CD14-positive monocyte (primary cell): ENCODE measurements at regions not wholly inside any gene's neighbourhood (a gene's known extent, or its start where the extent isn't known, plus 50 kb on each side); places are given as distances from the start of the nearest gene placed in this dataset.

ENCODE experiments used
- DNase-seq, 3 donors: peaks; one replicate each; pipeline ENCODE4 v3.0.0-alpha.2; 2011 to 2022
- H2AFZ ChIP-seq: 2 replicates; pipeline ENCODE4 v1.6.0; 2012; ENCODE audit warnings: mild to moderate bottlenecking, low read depth, low read length, inconsistent platforms; ENCODE audit not compliant: insufficient read depth, poor library complexity, severe bottlenecking
- H3K27ac ChIP-seq, 2 donors: 1 replicate in 1 of 2; 2 replicates in 1 of 2; pipeline ENCODE4 v1.5.1; 2012 to 2013; ENCODE audit warnings: low read length in 2 of 2, control low read depth in 1 of 2, inconsistent platforms in 1 of 2, low read depth in 1 of 2, mild to moderate bottlenecking in 1 of 2
- H3K27me3 ChIP-seq, 2 donors: one replicate each; pipeline versions ENCODE4 v1.6.0 to v1.6.1; 2011 to 2013; ENCODE audit warnings: low read length in 2 of 2; ENCODE audit not compliant: control insufficient read depth in 2 of 2, insufficient read depth in 2 of 2
- H3K36me3 ChIP-seq, 2 donors: replicated peaks in 1 of 2; 1 replicate in 1 of 2; 2 replicates in 1 of 2; pipeline versions ENCODE4 v1.5.1 to v1.6.1; 2012 to 2013; ENCODE audit warnings: low read length in 2 of 2, control low read depth in 1 of 2, inconsistent platforms in 1 of 2, mild to moderate bottlenecking in 1 of 2; ENCODE audit not compliant: insufficient read depth in 2 of 2, control insufficient read depth in 1 of 2
- H3K4me1 ChIP-seq, 2 donors: 1 replicate in 1 of 2; 2 replicates in 1 of 2; pipeline versions ENCODE4 v1.5.1 to v1.6.1; 2012 to 2013; ENCODE audit warnings: low read length in 2 of 2, control low read depth in 1 of 2, inconsistent platforms in 1 of 2, mild to moderate bottlenecking in 1 of 2, moderate library complexity in 1 of 2; ENCODE audit not compliant: insufficient read depth in 2 of 2, control insufficient read depth in 1 of 2
- H3K4me2 ChIP-seq: replicated peaks from 2 replicates; pipeline ENCODE3; 2012; ENCODE audit warnings: low read length, moderate library complexity, mild to moderate bottlenecking; ENCODE audit not compliant: poor library complexity, severe bottlenecking; ENCODE audit errors: extremely low read depth
- H3K4me3 ChIP-seq, 3 experiments: fragments of 200-600 bp in 1 of 3; sonication (generic) in 1 of 3; replicated peaks in 1 of 3; 1 replicate in 2 of 3; 2 replicates in 1 of 3; pipeline ENCODE4 v1.5.1; 2011 to 2013; ENCODE audit warnings: low read length in 3 of 3, mild to moderate bottlenecking in 3 of 3, control low read depth in 2 of 3, low read depth in 2 of 3, inconsistent platforms in 1 of 3, moderate library complexity in 1 of 3
- H3K79me2 ChIP-seq: 2 replicates; pipeline ENCODE4 v1.6.0; 2012; ENCODE audit warnings: mild to moderate bottlenecking, control low read depth, inconsistent platforms, low read length, moderate library complexity; ENCODE audit not compliant: insufficient read depth
- H3K9ac ChIP-seq: 2 replicates; pipeline ENCODE4 v1.6.0; 2017; ENCODE audit warnings: low read length, mild to moderate bottlenecking; ENCODE audit not compliant: insufficient read depth, poor library complexity, severe bottlenecking
- H3K9me3 ChIP-seq, 2 donors: replicated peaks in 1 of 2; 1 replicate in 1 of 2; 2 replicates in 1 of 2; pipeline versions ENCODE4 v1.5.1 to v1.6.1; 2012 to 2013; ENCODE audit warnings: low read length in 2 of 2, control low read depth in 1 of 2; ENCODE audit not compliant: control insufficient read depth in 1 of 2, insufficient read depth in 1 of 2
- H4K20me1 ChIP-seq: 2 replicates; pipeline ENCODE4 v1.6.0; 2012; ENCODE audit warnings: mild to moderate bottlenecking, low read length, control low read depth, moderate library complexity; ENCODE audit not compliant: insufficient read depth
- H3K27ac Mint-ChIP-seq, 7 donors: one replicate each; pipeline ENCODE4 v1.8.0; 2020; ENCODE audit warnings: mild to moderate bottlenecking in 7 of 7, mixed read lengths in 7 of 7, moderate library complexity in 6 of 7, inconsistent platforms in 2 of 7
- H3K27me3 Mint-ChIP-seq, 3 donors: one replicate each; pipeline ENCODE4 v1.8.0; 2021 to 2022; ENCODE audit warnings: low read depth in 3 of 3, mild to moderate bottlenecking in 3 of 3, mixed read lengths in 3 of 3, moderate library complexity in 3 of 3, inconsistent platforms in 1 of 3
- H3K36me3 Mint-ChIP-seq, 2 donors: one replicate each; pipeline ENCODE4 v1.8.0; 2020; ENCODE audit warnings: mixed read lengths in 2 of 2, inconsistent platforms in 1 of 2, mild to moderate bottlenecking in 1 of 2
- H3K4me1 Mint-ChIP-seq: one replicate; pipeline ENCODE4 v1.8.0; 2020; ENCODE audit warnings: mild to moderate bottlenecking, mixed read lengths
- H3K4me3 Mint-ChIP-seq, 2 donors: one replicate each; pipeline ENCODE4 v1.8.0; 2020; ENCODE audit warnings: mild to moderate bottlenecking in 2 of 2, mixed read lengths in 2 of 2, moderate library complexity in 1 of 2
- H3K9me3 Mint-ChIP-seq, 7 donors: one replicate each; pipeline ENCODE4 v1.8.0; 2020 to 2022; ENCODE audit warnings: mixed read lengths in 7 of 7, mild to moderate bottlenecking in 6 of 7, moderate library complexity in 6 of 7, inconsistent platforms in 2 of 7
- CTCF ChIP-seq: fragments of 200-600 bp; IDR thresholded peaks from one replicate; pipeline ENCODE4 v1.8.0; 2022; ENCODE audit warnings: antibody characterized with exemption, mild to moderate bottlenecking
- WGBS: methylation state at CpG from one replicate; pipeline ENCODE4 v1.1.5; 2013; ENCODE audit warnings: missing lambda C conversion rate; ENCODE audit not compliant: insufficient coverage; 5-methylcytosine and 5-hydroxymethylcytosine counted together
- intact Hi-C, 2 donors: fragments of 100-400 bp; cut with micrococcal nuclease; formaldehyde crosslinking; loops; one replicate each; pipeline versions ENCODE4 v1.15.0 to v1.15.1; 2023

DNA sequence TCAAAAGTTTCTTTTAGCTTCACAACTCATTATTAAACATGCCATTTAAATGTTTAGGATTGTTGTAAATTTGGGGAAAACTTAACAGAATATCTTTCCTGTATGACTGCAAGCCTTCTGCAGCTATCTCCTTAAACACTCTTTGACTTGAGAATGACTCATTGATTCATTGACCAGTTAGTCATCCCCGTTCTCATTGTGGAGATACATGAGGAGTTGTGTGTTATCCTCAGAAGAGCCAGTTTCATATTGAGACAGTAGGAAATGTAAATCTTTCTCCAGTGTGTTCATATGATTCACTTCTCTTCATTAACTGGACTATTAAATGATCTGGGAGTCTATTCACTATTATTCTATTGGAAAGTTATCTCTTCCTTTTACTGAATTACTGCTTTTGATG, 83.0 kb downstream of the CRYGS start:
- H3K36me3 ChIP-seq: no peaks in the 10 kb centered on the region
- no peak overlapping the region for H2AFZ ChIP-seq
- intact Hi-C loops: no loop called here
- Mint-ChIP-seq H3K4me1 (no peaks in the 10 kb centered on the region), H3K27ac (no peak overlapping the region), H3K4me3 (no peak overlapping the region), H3K27me3 (peaks cover 0 to 5% (median 4%) of the 10 kb centered on the region in 3 donors), H3K36me3 (no peaks in the 10 kb centered on the region), H3K9me3 (no peaks in the 10 kb centered on the region)
- no peak for DNase-seq
- no peak overlapping the region for H3K9ac ChIP-seq
- H3K4me3 ChIP-seq: no peak overlapping the region
- no peaks in the 10 kb centered on the region for H4K20me1 ChIP-seq
- no peak overlapping the region for H3K27ac ChIP-seq
- TF ChIP-seq CTCF: no peak
- H3K9me3 ChIP-seq: no peaks in the 10 kb centered on the region
- H3K4me2 ChIP-seq: no peak overlapping the region
- H3K4me1 ChIP-seq: no peaks in the 10 kb centered on the region
- no CpG with 5 or more reads among the region's 1 CpG for WGBS
- no peaks in the 10 kb centered on the region for H3K79me2 ChIP-seq
- H3K27me3 ChIP-seq: no peaks in the 10 kb centered on the region

DNA sequence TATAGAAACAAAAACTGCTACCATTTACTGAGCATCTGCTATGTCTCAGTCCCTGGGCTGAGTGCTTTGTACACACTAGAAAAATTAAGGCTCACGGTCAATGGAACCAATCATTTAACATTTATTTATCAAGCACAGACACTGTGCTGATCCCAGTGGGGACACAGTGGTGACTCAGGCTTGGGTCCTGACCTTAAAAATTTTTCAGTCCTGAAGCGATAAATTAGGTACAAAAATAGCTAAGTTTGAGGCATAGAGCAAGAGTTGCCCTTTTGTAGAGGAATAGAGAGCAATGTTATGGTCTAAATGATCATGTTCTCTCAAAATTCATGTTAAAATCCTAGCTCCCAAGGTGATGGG, 85.1 kb downstream of the CRYGS start:
- no peak overlapping the region for H3K27ac ChIP-seq
- no peaks in the 10 kb centered on the region for H3K4me1 Mint-ChIP-seq
- no peak overlapping the region for H3K27ac Mint-ChIP-seq
- H3K9me3 ChIP-seq: no peaks in the 10 kb centered on the region
- H3K36me3 Mint-ChIP-seq: no peaks in the 10 kb centered on the region
- no peaks in the 10 kb centered on the region for H3K79me2 ChIP-seq
- no peaks in the 10 kb centered on the region for H3K9me3 Mint-ChIP-seq
- DNase-seq: no peak
- no peak overlapping the region for H3K4me3 ChIP-seq
- H4K20me1 ChIP-seq: no peaks in the 10 kb centered on the region
- H3K36me3 ChIP-seq: no peaks in the 10 kb centered on the region
- no peaks in the 10 kb centered on the region for H3K27me3 ChIP-seq
- no peaks in the 10 kb centered on the region for H3K4me1 ChIP-seq
- H3K9ac ChIP-seq: no peak overlapping the region
- no peak overlapping the region for H3K4me3 Mint-ChIP-seq
- WGBS: 100% methylated on average over 1 of the region's 2 CpGs
- no peak overlapping the region for H2AFZ ChIP-seq
- no peak overlapping the region for H3K4me2 ChIP-seq
- intact Hi-C loops: no loop called here
- TF ChIP-seq CTCF: no peak
- H3K27me3 Mint-ChIP-seq: peaks cover 2 to 7% (median 4%) of the 10 kb centered on the region in 3 donors
